DMS114 treated with DMSO at 0.1 percent for 48 hours (cell line): ENCODE measurements at regions not wholly inside any gene's neighbourhood (a gene's known extent, or its start where the extent isn't known, plus 50 kb on each side); places are given as distances from the start of the nearest gene placed in this dataset.
"Not testable (repeated sequence)": the region's sequence is repeated elsewhere in the genome, so short reads cannot be mapped to it uniquely, and the experiment has no call there.

Experiments
- DNase-seq: peaks from one replicate; lab custom pipeline; 2025; ENCODE audit not compliant: unreplicated experiment; lab: John Stamatoyannopoulos, UW

DNA sequence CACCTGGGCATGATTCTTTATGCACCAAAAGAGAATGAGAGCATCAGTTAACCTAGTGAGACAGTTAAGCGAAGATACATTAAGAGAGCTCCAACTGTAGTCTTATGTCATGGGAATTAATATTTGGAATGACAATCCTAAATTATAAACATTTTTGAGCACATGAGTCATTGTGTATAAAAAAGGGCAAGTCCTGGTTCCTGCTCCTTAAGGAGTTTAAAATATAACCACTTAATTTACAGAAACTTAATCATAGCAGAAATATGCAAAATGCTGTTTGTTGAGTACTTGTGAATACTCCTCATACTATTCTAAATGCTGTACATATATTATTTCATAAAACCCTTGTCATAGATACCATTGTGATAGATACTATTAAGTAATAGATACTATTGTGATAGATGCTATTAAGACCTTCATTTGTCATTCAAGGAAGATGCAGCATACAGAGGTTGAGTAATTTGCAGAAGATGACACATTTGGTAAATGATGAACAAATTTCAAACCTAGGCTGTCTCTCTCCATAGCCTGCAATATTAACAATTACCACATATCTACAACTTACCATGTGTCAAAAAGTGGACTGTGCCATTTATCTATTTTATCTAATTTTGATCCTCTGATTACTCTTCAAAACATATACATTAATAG is 301.0 kb downstream of the TBC1D4 start:
- DNase-seq, result no peak

DNA sequence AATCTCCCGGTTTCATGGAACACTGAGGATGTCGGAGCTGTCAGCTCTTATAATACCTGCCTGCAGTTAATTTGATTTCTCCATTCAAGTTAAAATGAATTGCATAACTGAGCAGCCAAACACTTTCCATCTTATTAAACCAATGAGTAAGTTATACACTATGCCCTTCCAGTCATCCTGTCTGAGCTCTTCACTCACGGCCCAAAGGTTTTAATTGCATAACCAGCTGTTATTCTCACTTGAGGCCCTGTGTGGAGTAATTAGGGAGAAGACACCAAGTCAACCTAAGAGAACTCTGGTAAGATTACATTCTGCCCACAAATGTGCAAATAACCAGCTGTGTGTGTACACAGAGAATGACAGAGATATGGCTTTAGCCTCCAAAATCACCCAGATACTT is 303.5 kb downstream of the TBC1D4 start:
- DNase-seq, result no peak

DNA sequence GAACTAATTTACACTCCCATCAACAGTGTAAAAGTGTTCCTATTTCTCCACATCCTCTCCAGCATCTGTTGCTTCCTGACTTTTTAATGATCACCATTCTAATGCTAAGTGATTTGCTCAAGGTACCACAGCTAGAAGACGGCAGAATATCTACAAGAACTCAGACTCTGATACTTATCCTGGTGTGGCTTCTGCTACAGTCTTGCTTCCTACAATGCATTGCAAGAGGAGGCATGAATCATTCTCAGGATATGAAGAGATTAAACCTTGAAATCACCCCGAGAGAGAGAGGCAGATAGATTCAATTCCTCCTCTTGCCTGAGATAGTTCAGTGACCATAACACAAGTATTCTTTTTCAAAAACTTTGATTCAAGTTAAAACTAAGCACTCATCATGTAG is 306.4 kb downstream of the TBC1D4 start:
- DNase-seq, result no peak

DNA sequence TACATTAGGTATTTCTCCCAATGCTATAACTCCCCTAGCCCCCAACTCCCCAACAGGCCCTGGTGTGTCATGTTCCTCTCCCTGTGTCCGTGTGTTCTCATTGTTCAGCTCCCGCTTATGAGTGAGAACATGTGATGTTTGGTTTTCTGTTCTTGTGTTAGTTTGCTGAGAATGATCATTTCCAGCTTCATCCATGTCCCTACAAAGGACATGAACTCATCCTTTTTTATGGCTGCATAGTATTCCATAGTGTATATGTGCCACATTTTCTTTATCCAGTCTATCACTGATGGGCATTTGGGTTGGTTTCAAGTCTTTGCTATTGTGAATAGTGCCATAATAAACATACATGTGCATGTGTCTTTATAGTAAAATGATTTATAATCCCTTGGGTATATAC is 306.9 kb downstream of the TBC1D4 start:
- not testable (repeated sequence) for DNase-seq

DNA sequence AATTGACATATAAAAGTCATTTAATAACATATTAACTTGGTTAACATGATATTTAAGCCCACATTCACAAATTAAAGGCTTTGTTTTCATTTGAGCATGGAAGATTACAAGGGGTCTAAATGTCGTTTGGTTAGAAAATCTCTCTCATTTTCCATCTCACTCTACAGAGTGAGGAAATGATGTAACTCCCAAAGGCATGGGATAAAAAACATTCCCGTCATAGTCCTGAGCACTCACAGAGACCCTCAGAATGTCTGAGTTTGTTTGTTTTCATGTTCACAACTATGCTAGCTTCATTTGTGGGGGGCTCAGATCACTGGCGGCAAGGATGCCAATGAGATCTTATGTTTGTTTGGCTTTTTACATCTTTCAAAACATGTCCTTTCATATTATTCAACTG is 307.5 kb downstream of the TBC1D4 start:
- DNase-seq, result no peak

DNA sequence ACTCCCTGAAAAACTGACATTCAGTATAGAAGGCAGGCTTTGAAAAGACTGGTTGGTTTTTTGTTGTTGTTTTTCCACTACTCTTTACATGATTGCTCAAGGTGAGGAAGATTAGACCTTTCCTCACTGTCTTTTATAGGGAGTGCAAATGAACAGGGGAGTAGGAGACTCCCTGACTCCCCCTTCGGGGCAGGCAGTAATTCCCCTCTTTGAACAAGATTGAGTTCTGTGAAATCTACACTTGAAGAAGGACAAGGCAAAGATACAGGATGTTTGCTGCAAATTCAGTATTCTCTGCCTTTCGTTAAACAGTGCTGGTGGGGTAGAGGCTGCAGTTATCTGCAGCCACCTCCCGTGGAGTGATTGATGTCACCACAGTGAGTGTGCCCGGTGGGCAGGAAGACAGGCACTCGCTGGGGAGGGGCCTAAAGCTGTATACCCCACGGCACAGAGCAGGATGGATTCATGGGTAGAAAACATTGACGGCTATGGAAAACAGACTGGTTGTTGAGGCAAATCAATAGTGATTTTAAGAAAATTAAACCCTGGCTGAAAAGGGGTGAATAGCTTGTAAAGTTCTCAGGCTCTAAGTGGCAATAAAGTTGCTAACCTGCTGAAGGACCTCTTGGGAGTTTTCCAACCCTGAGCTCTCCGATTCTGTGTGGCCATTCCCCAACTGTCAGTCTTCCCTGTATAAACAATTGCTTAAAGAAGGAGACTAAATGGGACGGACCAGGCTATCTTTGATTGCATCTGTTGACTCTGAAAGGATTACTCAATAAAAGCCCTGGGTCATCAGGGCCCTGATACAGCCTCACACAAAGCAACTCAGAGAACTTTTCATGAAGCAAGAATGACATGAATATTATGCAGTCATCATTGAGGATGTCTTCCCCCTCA is 308.3 kb downstream of the TBC1D4 start:
- no peak for DNase-seq

DNA sequence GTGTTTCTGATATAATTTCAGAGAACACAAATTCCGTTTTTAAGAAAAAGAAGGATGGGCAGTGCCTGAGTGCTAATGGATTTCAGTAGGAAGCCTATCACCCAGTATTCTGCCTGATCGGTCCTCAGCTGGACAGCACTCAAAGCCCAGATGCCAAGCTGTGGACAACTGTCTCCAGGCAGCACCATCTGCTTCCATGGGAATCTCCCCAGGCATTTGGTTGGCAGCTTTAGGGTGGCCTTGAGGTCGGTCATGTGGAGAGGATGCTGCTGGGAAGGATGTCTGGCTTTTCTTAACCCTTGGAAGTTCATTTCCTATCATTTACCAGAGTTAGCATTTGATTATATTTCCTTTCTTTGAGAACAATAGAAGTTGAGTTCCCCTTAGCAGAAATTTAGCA is 311.7 kb downstream of the TBC1D4 start:
- no peak for DNase-seq

DNA sequence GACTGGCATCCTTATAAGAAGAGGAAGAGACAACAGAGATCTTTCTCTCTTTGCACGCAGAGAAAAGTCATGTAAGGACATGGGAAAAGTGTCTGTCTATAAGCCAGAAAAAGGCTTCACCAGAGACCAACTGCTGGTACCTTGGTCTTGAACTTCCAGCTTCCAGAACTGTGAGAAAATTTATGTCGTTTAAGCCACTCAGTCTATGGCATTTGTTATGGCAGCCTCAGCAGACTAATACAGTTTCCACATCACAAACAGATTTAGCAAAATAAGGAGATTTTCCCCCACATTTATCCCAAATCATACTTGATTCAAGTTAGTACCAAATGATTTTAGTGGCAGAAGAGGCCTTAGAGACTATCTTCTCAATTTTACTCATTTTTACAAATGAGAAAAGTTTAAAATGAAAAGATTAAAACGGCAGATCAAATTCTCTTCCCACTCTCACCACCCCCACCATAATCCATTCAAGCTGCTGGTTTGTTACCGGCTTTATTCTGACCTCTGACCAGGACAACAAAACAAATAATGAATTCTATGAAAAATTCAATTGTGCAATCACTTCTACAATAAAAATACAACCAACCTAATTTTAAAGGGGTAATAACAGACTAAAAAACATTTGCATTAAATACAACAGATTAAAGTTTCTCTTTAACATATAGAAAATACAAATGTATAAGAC is 316.3 kb downstream of the TBC1D4 start:
- DNase-seq, result no peak

DNA sequence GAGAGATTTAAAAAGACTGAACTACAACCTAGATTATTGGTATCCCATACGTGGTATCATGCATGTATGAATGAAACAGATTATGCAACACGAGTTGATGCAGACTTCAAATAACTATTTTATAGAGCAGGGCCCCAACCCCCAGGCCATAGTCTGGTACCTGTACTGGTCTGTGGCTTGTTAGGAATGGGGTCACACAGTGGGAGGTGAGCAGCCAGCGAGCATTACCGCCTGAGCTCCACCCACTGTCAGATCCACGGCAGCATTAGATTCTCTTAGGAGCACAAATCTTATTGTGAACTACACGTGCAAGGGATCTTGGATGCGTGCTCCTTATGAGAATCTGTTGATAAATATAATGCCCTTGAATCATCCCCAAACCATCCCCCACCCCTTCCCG is 320.2 kb downstream of the TBC1D4 start:
- DNase-seq, result no peak

DNA sequence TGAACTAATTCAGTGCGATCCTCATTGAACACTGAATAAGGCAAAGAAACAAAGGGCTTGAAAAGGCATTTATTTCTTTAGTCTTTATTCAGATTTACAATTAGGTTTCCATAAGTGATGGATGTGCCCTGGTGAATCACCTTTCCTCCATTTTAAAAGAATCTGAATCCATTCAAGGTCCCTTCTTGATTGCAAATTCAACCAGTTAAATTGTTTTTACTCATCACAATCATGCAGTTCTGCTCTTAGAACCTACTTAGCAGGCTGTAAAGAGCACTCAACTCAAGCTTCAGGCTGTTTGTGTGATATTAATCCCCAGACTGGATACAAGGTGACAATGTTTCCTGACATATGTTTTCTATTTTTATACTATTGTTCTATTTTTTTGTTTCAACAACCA is 321.0 kb downstream of the TBC1D4 start:
- DNase-seq, result no peak

DNA sequence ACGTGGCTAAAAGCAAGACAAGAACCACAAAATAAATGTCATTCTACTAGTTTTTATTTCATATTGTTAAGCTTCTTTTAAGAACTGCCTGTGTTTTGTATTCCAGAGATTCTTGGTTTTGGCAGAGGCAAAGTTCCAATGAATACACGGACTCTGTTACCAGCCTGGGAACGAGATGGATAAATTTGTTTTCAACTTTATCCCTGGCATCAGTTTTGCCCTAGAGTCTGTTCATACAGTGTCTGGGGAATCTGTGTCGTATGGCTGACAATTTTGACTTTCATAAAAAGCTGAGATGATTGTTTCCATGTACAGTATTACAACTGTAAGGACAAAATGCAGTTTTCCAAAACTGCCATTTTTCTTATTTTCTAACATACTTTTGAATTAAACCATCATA is 327.6 kb downstream of the TBC1D4 start:
- DNase-seq, result no peak

DNA sequence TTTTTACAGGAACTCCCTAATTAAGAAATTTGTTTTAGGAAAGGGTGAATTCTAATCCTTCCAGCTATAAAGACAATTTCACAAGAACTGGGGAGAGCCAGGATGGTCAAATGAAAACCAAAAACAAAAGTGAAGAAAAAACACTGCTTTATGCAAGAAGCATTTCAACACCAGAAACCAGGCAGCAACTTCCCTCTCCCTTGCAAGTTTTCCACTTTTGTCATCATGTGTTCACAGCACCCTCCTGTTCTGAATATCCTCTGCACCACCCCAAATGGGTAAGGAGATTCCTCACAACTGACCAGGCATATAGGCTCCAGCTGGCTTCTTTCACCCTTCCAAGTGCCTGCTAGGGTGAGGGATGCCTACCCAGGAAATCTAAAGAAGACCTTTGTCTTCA is 328.1 kb downstream of the TBC1D4 start:
- no peak for DNase-seq

DNA sequence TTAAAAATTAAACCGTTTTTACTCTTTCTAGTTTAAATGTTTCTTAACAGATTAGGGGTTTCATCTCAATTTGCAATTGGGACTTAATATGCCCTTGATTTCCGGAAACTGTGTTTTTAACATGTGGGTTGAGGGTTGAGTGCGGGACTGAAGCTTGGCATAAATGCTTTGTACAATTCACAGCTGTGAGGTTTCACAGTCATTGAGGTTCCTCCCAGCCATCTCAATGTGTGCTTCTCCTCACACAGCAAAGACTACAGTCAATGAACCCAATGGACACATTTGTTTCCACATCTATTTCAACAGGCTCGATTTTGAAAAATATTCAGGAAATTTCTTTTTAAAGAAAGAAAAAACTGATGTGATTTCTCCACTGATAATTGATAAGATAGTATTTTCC is 328.6 kb downstream of the TBC1D4 start:
- no peak for DNase-seq

DNA sequence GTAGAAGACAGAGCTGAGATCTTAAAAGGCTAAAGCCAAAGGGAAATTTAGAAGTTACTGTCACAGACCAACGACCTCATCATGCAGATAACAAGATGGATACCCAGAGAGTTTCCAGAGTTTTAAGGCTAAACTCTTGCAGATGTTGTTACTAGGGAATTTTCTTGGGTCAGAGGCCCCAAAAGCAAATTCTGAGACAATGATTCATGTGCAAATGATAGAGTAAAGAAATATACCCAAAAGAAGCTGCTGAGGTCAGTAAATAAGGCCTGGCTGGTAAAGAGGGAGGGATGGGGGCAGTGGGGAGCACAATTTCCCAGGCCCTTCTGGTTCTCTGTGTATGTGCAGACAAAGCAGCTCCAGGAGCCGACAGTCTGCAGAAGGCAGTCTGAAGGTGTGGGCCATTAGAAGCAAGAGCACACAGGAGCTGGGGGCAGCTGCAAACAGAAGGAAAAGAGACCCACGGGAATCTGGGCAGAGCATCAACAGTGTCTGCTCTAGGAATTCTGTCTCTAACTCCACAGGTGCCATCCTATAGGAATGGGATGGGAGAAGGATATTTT is 330.8 kb downstream of the TBC1D4 start:
- no peak for DNase-seq

DNA sequence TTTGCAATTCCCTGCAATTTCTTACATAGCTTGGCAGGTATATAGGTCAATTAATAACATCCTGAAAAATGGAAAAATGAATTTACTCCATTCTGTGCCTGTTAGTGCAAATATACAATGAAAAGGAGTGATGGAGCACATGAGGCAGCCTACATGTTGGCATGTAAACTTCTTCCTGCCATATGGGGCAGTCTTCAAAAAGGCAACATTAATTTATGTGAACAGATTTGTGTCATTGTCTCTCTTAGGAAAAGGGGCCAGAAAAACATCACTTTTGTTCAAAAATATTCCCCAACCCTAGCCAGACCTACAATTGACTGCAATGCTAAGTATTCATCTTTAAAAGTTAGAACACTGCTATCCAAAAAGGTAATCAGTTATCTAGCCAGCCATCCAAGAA is 332.2 kb downstream of the TBC1D4 start:
- DNase-seq, result no peak

DNA sequence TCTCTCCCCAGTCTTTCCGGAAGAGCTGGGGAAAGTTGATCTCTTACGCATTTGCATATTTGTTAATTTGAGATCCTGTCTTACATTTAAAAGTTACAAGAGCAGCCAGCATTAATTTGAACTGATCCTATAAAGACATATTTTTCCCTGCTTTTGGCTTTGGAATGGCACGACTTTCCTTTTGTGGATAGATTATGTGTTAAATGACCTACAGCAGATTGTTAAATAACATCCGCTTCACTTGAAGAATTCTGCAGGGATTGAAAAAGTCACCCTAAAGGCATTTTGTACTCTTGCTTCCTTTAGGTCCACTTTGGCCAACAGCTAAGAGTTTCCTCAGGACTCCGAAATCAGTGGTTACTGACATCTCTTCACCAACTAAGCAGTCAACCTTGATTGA is 334.0 kb downstream of the TBC1D4 start:
- no peak for DNase-seq

DNA sequence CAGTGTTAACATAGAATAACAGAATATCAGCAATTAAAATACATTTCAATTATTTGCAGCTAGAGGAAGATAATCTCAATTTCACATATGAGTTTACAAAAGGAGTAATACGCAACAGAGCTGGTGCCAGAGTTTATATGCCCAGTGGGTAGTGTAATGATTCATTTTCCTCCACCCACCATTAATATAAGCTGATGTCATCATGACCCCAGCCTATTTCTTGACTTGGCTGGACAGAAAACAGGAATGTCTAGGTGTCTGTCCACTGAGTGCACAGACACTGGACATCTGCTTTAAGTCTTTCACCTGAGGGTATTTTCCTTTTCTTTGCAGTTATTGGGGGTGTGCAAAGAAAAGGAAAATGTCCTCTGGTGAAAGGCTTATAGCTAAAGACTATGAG is 335.5 kb downstream of the TBC1D4 start:
- no peak for DNase-seq

DNA sequence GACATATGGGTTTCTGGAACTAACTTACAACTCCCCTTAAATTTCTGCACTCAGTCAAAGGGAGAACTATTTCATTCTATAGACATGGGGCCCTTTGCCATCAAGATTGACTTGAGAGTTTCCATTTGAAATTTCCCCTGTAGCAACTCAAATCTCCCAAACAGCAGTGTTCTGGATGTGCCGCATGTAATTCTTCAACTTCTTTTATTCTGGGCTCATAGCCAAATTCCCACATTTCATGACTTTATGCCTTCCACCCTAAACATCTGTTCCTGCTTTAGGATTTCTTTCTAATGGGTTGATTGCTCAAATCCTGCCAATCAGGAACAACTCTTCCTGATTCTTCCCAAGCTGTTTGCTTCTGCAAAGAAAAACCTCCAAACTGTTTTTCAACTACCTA is 336.0 kb downstream of the TBC1D4 start:
- DNase-seq, result no peak

DNA sequence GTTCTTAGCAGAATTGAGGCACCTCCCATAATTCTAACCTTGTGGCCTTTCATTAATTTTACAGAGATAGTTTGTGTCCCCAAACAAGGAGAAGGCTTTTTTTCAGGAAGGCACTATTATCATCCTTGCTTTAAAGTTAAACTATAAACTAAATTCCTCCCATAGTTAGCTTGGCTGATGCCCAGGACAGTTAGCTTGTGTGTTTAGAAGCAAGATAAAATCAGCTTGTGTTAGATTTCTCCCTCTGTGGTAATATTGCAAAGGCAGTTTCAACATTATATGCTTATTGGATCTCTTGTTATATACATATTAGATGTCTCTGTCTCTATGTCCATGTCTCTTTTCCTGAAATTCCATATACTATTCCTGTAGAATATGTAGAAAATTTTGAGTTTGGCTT is 342.7 kb downstream of the TBC1D4 start:
- no peak for DNase-seq

DNA sequence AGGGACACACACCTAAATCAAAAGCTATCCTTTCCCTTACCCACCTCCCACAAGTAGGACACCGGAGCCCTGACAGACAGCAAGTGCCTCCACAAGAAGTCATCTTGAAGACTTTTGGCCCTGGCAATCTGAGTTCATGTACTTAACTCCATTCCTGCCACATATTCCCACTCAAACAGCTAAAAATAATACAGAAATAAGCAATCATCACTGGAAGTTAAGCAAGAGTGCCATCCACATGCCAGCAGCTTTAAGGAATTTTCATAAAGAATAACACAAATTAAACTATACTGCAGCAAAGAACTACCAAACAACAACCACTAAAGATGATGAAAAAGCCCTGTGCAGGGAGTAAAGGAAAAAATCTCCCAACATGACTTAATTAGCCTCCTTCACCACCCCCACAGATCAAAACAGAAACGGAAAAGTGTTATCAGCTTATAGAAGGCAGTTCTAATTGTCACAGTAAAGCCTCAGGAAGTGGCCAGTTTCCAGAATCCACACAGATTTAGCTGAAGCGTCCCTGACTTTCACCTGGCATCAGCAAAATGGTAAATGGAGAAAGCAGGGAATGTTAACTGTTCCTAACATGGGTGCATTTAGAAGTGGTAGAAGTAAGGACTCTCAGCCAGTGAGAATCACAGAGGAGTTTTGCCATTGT is 343.9 kb downstream of the TBC1D4 start:
- no peak for DNase-seq

DNA sequence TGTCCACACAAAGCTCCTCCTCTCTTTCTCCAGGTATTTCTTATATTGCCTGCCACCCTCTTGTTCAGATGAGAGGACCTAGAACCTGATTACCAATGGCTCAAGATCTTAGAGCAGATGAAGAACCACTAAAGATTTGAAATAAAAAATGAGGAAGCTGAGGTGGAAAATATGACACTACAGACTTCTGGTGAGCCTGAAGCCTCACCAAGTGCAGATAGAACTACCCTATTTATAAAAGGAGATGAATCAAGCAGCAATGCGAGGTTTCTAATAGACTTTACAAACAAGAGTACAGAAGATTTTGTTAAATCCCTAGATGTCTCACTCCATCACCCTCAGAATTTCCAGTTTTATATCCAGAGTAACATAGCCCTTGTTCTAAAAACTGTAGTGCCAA is 345.8 kb downstream of the TBC1D4 start:
- DNase-seq, result no peak
